Erythroblast (primary cell): ENCODE measurements at regions not wholly inside any gene's neighbourhood (a gene's known extent, or its start where the extent isn't known, plus 50 kb on each side); places are given as distances from the start of the nearest gene placed in this dataset.

Experiments used
- DNase-seq, 2 experiments: peaks; one replicate each; lab custom pipeline; 2025; lab: John Stamatoyannopoulos, UW
- GATA1 ChIP-seq: IDR thresholded peaks from 2 replicates; pipeline ENCODE4 v1.6.1; 2011; ENCODE audit warnings: low read depth, mild to moderate bottlenecking, control low read depth, low read length, moderate library complexity
- POLR2A ChIP-seq: IDR thresholded peaks from 2 replicates; pipeline ENCODE4 v1.6.1; 2011; ENCODE audit warnings: mild to moderate bottlenecking, low read length

DNA sequence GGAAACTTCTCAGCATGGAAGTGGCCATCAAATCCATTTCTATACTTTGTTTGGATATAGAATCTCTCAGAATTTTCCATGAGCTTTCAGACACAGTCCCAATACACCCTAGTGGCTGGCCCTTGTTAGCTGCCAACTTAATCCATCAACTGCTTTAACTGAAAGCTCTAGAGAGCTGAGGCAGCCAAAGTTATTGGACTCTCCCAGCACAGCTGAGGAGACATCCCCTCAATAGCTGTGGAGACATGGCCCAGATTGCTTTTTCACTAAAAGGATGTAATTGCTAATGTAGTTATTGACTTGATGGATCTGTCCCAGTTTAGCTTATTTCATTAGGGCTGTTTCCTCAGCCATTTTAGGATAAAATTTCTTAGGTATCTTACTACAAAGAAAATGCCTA is 94.8 kb upstream of the PRMT6 start:
- DNase-seq: no peak
- TF ChIP-seq GATA1 (no peak), POLR2A (no peak)

DNA sequence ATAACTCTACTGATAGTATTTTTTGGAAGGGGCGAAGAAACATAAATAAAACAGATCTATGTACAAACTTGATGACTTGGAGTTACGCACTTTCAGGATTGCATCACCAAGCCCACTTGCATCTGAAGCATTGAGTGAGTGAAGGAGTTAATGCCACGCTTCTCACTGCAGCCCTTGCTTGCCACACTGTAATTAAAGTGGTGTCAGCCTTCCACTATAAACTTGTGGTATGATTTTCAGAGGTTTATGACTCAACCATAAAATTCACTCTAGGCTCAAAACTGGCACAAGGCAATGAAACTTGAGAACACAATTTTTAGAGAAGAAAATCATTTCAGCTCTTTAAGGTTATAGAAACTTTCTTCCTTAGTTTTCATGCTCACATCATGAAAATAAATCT is 93.9 kb upstream of the PRMT6 start:
- no peak for DNase-seq
- TF ChIP-seq POLR2A (no peak), GATA1 (no peak)

- no peak for DNase-seq
- TF ChIP-seq POLR2A (no peak), GATA1 (no peak)
Observed at GRCh38 chr1:106964495-106964894, 92.0 kb upstream of the PRMT6 start.

DNA sequence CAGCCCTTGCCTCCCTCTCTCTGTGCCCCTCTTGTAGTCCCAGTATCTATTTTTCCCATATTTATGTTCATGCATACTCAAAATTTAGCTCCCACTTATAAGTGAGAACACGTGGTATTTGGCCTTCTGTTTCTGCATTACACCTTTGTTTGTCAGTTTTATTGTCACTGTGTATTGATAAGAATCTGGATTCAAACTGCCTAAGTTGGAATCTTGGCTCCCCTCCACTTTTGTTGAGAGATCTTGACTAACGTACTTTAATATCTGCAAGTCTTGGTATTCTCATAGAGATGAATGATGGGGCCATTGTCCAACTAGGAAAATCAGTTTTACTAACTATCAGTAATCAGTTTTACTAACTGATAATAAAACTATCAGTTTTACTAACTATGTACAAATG is 87.8 kb upstream of the PRMT6 start:
- TF ChIP-seq POLR2A: no peak
- TF ChIP-seq GATA1: no peak
- DNase-seq: no peak

DNA sequence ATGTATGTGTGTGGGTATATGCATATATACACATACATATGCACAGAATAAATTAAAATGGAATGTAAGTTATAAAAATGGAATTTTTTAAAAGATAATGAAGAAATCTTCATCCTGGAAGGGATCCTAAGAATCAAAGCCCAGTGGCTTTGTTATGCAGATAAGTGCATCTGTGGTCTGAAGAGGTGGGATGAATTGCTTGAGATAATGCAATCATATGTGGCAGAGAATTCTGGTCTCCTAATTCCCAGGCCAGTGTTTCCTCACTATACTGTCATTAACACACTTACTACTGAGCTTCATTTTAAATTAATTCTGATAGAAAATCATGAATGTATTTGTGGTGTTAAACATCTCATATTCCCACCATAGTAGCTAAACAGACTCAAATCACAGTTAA is 86.7 kb upstream of the PRMT6 start:
- no peak for DNase-seq
- no peak for TF ChIP-seq POLR2A
- no peak for TF ChIP-seq GATA1

- DNase-seq: no peak
- no peak for TF ChIP-seq POLR2A
- TF ChIP-seq GATA1: no peak
Observed at GRCh38 chr1:106972074-106972473, 84.4 kb upstream of the PRMT6 start.

DNA sequence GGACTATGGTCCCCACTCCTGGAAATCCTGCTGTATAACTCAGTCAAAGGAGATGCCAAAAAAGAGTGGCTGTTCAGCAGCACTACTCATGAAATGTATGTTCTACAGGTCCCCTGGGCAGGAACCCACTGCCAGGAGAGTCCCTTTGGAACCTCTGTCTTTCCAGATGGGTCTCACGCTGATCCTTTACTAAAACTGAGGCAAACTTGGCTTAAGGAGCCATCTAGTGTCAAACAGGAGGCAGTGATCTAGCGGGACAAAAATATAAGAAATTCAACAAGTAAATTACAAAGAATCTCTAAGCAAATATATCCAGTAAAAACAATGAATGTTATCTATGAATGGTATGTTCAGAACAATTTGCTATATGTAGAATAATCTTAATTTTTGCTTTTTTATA is 80.5 kb upstream of the PRMT6 start:
- TF ChIP-seq GATA1 (no peak), POLR2A (no peak)
- no peak for DNase-seq

DNA sequence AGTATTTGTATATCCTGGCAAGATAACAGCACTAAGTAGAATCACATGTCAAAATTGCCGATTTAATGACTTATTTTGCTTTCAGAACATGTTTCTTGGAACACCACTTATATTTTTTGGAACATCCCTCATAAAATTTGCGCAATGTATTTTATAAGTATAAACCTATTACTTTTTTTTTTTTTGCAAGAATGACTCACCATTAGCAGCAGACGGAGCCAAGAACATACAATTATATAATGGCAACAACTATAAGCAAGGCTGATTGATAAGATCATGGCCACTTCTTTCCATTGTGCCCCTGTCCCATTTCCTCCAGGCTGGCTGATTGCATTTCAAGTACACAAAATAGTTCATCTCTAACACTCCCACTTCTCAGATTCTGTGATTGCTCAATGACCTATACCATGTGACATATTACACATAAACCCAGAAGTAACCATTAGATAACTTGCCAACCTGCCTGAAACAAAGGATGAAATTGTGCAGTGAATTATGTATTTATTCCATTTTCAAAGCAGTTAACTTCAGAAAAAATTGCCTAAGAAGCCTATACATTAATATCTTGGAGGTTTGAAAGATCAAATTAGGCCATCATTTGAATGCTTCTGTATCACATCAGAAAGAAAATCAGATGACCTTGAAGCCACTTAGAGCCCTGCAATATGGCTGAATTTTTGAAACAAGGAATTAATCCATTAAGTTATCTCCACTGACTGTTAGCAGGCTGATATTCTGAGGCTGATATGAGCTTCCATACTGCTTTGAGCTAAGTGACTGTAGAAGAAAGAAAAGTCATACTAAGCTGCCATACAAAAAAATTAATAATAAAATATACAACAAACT is 77.8 kb upstream of the PRMT6 start:
- DNase-seq: no peak
- TF ChIP-seq GATA1: no peak
- TF ChIP-seq POLR2A: no peak

DNA sequence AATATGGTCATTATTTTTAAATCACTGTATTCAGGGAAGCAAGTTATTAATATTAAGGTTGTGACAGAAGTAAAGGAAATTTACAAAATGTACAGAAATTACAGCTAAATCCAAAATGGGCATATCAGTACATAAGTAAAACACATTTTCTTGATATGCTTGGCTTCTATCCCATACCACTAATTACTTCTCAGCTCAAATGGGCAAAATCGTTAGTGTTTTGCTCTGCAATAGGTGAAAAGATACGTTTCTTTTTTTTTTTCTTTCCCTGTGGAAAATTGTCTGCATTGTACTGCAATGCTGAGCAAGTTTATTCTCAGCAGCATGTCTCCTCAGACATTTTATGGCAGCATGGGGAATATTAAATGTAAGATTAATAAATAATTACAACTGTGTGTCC is 77.1 kb upstream of the PRMT6 start:
- TF ChIP-seq POLR2A: no peak
- no peak for TF ChIP-seq GATA1
- no peak for DNase-seq

DNA sequence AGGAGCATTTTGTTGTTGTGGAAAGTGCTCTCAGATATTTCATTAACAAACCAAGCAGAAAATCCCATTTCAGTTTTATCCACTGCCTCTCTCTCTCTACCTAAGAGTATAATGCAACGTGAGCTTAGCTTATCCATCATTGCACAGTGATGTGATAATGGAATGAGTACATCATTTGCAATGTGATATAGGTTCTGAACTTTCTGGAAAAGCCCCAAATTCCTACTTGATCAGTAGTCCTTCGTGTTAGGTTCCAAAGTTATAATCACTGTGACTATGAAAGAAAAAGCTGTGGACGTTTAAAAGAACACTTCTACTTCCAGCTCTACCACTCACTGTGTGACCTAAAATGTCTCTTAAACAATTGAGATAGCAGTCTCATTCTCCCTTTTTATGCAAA is 76.4 kb upstream of the PRMT6 start:
- TF ChIP-seq POLR2A (no peak), GATA1 (no peak)

GRCh38 chr1:106984801-106985200 is 71.7 kb upstream of the PRMT6 start:
- DNase-seq: no peak
- TF ChIP-seq GATA1 (no peak), POLR2A (no peak)

More for the DNA sequence above, 76.4 kb upstream of the PRMT6 start:
- no peak for DNase-seq

DNA sequence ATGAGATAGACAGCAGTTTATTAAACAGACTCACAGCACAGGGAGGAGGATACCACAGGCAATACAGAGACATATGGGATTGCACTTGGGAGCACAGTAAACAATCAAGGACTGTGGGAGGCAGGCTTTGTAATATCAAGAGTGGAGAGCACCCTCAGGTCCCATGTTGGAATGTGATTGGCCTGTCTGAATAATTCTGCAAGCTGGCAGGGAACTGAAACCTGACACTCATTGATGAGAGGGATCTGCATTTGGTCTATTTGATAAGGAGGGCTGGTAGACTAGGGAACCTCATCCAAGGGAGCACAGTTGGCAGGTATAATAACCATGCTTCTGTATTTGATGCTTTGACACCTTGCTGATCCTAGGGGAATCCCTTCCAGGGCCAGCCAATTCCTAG is 69.9 kb upstream of the PRMT6 start:
- TF ChIP-seq GATA1 (no peak), POLR2A (no peak)
- no peak for DNase-seq

- DNase-seq: no peak
- no peak for TF ChIP-seq POLR2A
- TF ChIP-seq GATA1: no peak
Observed at GRCh38 chr1:106995970-106996369, 60.5 kb upstream of the PRMT6 start.

- no peak for DNase-seq
- TF ChIP-seq GATA1 (no peak), POLR2A (no peak)
Observed at GRCh38 chr1:106998431-106999002, 58.0 kb upstream of the PRMT6 start.

DNA sequence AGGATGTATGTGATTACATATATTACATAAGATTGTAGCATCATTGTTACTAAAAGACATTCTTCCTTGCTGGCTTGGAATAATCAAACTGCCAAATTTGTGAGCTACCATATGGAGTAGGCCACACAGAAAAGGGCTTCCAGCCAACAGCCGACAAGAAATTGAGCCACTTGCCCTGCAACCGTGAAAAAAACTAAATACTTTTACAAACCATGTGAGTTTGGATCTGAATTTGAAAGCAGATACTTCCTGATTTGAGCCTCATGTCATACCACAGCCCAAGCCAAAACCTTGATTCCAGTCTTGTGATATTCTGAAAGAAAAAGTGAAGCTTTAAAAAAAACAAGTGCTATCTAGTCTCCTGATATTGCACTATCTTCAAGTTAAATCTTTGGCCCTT is 55.6 kb upstream of the PRMT6 start:
- TF ChIP-seq GATA1: no peak
- TF ChIP-seq POLR2A: no peak
- no peak for DNase-seq

- DNase-seq: no peak
- TF ChIP-seq POLR2A: no peak
- TF ChIP-seq GATA1: no peak
Observed at GRCh38 chr1:107003972-107004371, 52.5 kb upstream of the PRMT6 start.
